Hindlimb muscle (tissue), 1 donor: ENCODE measurements at regions not wholly inside any gene's neighbourhood (a gene's known extent, or its start where the extent isn't known, plus 50 kb on each side); places are given as distances from the start of the nearest gene placed in this dataset.
"Not testable (repeated sequence)": the region's sequence is repeated elsewhere in the genome, so short reads cannot be mapped to it uniquely, and the experiment has no call there.

Experiments
- DNase-seq: peaks from one replicate; pipeline ENCODE4 v3.0.0-alpha.2; 2013

GRCh38 chr2:238703053-238703415 lies 144.9 kb upstream of the TWIST2 start:
- no peak for DNase-seq

GRCh38 chr2:238703436-238703835 lies 144.4 kb upstream of the TWIST2 start:
- DNase-seq, result no peak

- DNase-seq, result no peak
Measured at GRCh38 chr2:238704471-238705225, 143.2 kb upstream of the TWIST2 start.

- DNase-seq, result no peak
Measured at GRCh38 chr2:238706163-238706562, 141.7 kb upstream of the TWIST2 start.

GRCh38 chr2:238706673-238707072 lies 141.2 kb upstream of the TWIST2 start:
- DNase-seq, result no peak

GRCh38 chr2:238709325-238710025 lies 138.4 kb upstream of the TWIST2 start:
- DNase-seq, result peak; percentile 77

- peak; percentile 61 for DNase-seq
Measured at GRCh38 chr2:238710032-238710735, 137.7 kb upstream of the TWIST2 start.

- no peak for DNase-seq
Measured at GRCh38 chr2:238710787-238711186, 137.1 kb upstream of the TWIST2 start.

- no peak for DNase-seq
Measured at GRCh38 chr2:238711346-238711745, 136.5 kb upstream of the TWIST2 start.

GRCh38 chr2:238712011-238712410 lies 135.9 kb upstream of the TWIST2 start:
- no peak for DNase-seq

GRCh38 chr2:238713198-238713826 lies 134.6 kb upstream of the TWIST2 start:
- DNase-seq, result no peak

- DNase-seq, result no peak
Measured at GRCh38 chr2:238714038-238714528, 133.8 kb upstream of the TWIST2 start.

GRCh38 chr2:238716171-238716570 lies 131.7 kb upstream of the TWIST2 start:
- DNase-seq, result no peak

- DNase-seq, result no peak
Measured at GRCh38 chr2:238716585-238716984, 131.3 kb upstream of the TWIST2 start.

- no peak for DNase-seq
Measured at GRCh38 chr2:238717084-238717483, 130.8 kb upstream of the TWIST2 start.

- no peak for DNase-seq
Measured at GRCh38 chr2:238719641-238720040, 128.2 kb upstream of the TWIST2 start.

GRCh38 chr2:238720232-238720672 lies 127.6 kb upstream of the TWIST2 start:
- DNase-seq, result no peak

GRCh38 chr2:238722181-238722580 lies 125.7 kb upstream of the TWIST2 start:
- DNase-seq, result no peak

- DNase-seq, result no peak
Measured at GRCh38 chr2:238722883-238723282, 125.0 kb upstream of the TWIST2 start.

GRCh38 chr2:238723740-238724320 lies 124.1 kb upstream of the TWIST2 start:
- not testable (repeated sequence) for DNase-seq

- DNase-seq, result no peak
Measured at GRCh38 chr2:238724728-238725127, 123.2 kb upstream of the TWIST2 start.

GRCh38 chr2:238725298-238725697 lies 122.6 kb upstream of the TWIST2 start:
- no peak for DNase-seq
